Muscle layer of duodenum (tissue), 2 donors: ENCODE measurements at regions not wholly inside any gene's neighbourhood (a gene's known extent, or its start where the extent isn't known, plus 50 kb on each side); places are given as distances from the start of the nearest gene placed in this dataset.

ENCODE experiments used
- H3K27ac ChIP-seq: one replicate; pipeline ENCODE4 v1.7.0; 2013; ENCODE audit warnings: mild to moderate bottlenecking, low read length
- H3K27me3 ChIP-seq: one replicate; pipeline ENCODE4 v1.7.0; 2013; ENCODE audit warnings: low read depth, mild to moderate bottlenecking, control low read depth, low read length
- H3K36me3 ChIP-seq, 2 donors: one replicate each; pipeline ENCODE4 v1.7.0; 2013; ENCODE audit warnings: low read length in 2 of 2, control low read depth in 1 of 2, mild to moderate bottlenecking in 1 of 2; ENCODE audit not compliant: insufficient read depth in 2 of 2, control insufficient read depth in 1 of 2
- H3K4me1 ChIP-seq, 2 donors: one replicate each; pipeline ENCODE4 v1.7.0; 2013; ENCODE audit warnings: low read length in 2 of 2, mild to moderate bottlenecking in 2 of 2, control low read depth in 1 of 2, moderate library complexity in 1 of 2; ENCODE audit not compliant: insufficient read depth in 2 of 2, control insufficient read depth in 1 of 2
- H3K4me3 ChIP-seq, 2 donors: one replicate each; pipeline ENCODE4 v1.7.0; 2013; ENCODE audit warnings: low read length in 2 of 2, low read depth in 1 of 2, mild to moderate bottlenecking in 1 of 2
- H3K9me3 ChIP-seq, 2 donors: one replicate each; pipeline ENCODE4 v1.7.0; 2013; ENCODE audit warnings: low read length in 2 of 2, control low read depth in 1 of 2, mild to moderate bottlenecking in 1 of 2; ENCODE audit not compliant: control insufficient read depth in 1 of 2
- donor health status: healthy.

DNA sequence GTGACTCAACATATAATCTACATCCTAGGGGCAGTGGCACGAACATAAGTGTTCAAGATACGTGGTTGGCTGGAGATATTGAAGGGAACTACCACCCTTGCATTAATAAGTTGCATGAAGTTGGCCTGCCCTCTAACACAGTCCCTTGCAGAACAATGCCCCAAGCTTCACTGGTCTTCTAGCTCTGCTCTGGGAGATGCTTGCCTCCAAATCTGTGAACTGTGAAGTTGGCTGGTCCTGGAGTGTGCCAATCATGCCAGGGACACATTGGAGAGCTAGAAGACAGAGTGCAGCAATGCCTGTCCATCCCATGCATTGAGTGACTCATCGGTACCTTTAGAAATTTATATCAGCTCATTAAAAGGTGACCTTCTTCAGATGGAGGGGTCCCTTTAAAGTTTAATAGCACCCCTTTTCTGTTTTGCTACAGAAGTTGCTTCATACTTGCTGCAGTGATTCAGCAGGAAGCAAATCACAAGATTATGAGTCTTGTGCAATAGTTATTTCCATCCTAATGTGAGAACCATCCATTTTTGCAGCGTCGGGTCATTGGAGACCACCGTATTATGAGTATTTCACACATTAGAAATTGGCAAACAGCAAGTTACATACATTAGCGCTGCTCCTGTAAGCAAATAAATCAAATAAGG, 55.2 kb upstream of the KAZN start:
- Histone ChIP-seq H3K27ac (no peak overlapping the region), H3K9me3 (peaks cover 0 to 7% of the 10 kb centered on the region in 2 donors), H3K4me3 (no peak overlapping the region), H3K36me3 (no peaks in the 10 kb centered on the region), H3K27me3 (no peaks in the 10 kb centered on the region), H3K4me1 (no peaks in the 10 kb centered on the region)

DNA sequence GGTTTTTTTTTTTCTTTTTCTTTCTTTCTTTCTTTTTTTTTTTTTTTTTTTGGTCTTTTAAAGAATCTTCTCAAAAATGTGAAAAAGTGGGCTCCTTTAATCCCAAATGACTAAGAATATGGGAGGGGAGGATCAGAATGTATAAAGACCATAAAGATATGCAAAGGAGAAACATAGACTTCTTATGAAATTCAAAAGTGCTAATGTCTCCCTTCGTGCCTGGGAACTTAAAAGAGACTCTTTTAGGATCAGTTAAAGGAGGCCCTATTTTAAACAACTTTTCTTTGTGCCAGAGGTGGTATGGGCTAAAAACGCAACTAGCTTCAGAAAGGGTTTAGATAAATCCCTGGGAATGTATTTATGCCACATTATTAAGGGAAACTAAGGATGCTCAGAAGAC, 54.2 kb upstream of the KAZN start:
- H3K4me1 ChIP-seq: no peaks in the 10 kb centered on the region
- H3K4me3 ChIP-seq: no peak overlapping the region
- no peaks in the 10 kb centered on the region for H3K36me3 ChIP-seq
- H3K27ac ChIP-seq: no peak overlapping the region
- H3K27me3 ChIP-seq: no peaks in the 10 kb centered on the region
- peaks cover 0 to 7% of the 10 kb centered on the region in 2 donors for H3K9me3 ChIP-seq

DNA sequence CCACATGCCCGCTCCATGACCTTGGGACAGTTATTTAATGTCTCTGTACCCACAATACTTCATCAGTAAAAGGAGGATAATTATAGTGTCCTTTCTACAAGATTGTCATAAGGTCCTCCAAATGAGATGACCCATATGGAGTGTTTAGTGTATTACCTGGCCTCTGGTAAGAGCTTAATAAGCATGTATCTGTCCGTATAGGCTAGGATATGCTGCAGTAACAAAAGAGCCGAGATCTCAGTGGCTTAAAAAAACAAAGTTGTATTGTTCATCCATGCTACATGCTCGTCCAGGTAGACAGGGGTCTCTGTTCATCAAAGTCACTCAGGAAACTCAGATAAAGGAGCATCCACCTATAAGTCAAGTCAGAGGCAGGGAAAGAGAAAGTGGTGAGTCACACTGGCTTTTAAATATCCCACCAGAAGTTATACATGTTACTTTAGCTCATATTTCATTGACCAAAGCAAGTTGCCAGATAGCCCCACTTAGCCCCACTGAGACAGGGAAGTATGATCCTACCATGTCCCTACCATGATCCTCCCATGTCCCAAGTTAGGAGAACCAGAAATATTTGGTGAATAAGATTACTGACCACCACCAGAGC, 53.0 kb upstream of the KAZN start:
- H3K27ac ChIP-seq: no peak overlapping the region
- H3K36me3 ChIP-seq: no peaks in the 10 kb centered on the region
- H3K4me1 ChIP-seq: no peaks in the 10 kb centered on the region
- H3K9me3 ChIP-seq: peaks cover 0 to 7% of the 10 kb centered on the region in 2 donors
- no peaks in the 10 kb centered on the region for H3K27me3 ChIP-seq
- no peak overlapping the region for H3K4me3 ChIP-seq

DNA sequence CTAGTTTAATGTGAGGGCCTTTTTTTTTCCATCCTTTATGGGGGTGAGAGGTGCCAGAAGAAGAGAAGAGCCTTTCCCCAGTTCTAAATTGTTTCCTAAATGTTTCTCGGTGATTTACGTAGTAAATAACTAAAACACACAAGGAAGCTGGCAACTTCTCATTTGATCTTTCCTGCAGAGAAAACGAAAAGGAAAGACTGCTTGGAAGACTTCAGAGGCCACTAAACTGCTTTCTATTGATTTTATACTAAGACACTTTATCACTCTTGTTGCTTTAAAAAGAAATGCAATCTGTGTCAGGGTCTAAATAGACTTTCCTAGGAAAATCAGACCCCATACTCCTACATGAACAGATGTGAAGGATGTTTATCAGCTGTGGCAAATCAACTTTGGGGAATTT, 52.1 kb upstream of the KAZN start:
- Histone ChIP-seq H3K9me3 (peaks cover 0 to 7% of the 10 kb centered on the region in 2 donors), H3K36me3 (no peaks in the 10 kb centered on the region), H3K27ac (no peak overlapping the region), H3K4me3 (no peak overlapping the region), H3K27me3 (no peaks in the 10 kb centered on the region), H3K4me1 (no peaks in the 10 kb centered on the region)
